ENCODE measurements at regions not wholly inside any gene's neighbourhood (a gene's known extent, or its start where the extent isn't known, plus 50 kb on each side); places are given as distances from the start of the nearest gene placed in this dataset.

DNA sequence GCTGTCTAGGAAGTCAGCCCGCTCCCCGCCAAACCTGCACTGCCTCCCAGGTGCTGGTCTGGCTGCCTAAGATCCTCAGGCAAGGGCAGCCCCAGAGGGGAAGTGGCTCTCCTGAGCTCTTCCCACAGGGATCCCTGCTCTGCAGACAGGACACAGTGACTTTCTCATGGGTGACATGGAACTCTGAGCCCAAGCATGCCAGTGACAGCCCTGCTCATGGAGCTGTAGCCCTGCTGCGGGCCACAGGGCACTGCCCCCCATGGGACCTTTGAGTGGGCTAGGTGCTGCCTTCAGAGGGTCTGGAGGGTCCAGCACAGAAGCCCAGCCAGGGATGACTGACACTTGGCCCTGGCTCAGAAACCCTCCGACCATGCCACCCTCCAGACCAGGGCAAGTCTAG lies 109.1 kb downstream of the TUBA3C start:
- H3K9me3 Mint-ChIP-seq, result peaks cover 15% of the 10 kb centered on the region
- H3K27ac Mint-ChIP-seq, result no peak overlapping the region
- DNase-seq, result no peak
- no peaks in the 10 kb centered on the region for H3K4me1 Mint-ChIP-seq
- no peaks in the 10 kb centered on the region for H3K36me3 Mint-ChIP-seq
- CTCF ChIA-PET, result no interaction called here
- no peaks in the 10 kb centered on the region for H3K27me3 Mint-ChIP-seq
- H3K4me3 Mint-ChIP-seq, result no peak overlapping the region

DNA sequence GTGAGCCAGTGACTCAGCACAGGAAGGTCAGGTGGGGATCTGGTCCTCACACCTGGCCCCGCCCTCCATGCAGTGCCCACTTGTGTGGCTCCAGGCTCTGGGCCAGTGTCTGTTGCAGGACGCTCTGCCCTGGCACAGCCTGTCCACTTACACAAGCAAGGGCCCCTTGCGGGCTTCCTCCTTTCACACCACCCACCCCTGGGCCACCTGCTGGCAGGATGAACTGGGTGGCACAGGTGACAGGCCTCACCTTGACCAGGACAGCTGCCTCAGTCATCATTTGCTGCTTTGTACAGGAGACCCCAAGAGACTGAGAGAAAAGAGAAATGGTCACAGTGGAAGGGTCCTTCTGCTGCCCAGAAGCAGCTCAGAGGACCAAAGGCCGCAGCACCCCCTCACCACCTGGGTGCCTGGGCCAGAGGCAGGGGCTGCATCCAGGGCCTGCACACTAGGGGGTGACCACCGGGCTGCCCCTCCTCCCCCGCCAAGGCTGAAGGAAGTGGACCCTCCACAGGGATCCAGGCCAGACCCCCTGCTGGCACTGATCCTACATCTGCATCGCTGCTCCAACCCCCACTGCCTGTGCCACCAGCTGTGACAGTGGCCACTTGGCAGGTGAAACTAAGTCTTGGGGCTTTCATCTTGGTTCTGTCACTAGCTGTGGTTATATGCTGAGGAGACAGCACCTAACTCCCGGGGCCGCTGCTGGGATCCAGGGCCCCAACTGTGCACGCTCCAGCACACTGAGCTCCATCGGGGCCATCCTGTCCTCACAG lies 110.3 kb downstream of the TUBA3C start:
- H3K36me3 Mint-ChIP-seq, result no peaks in the 10 kb centered on the region
- no peak overlapping the region for H3K27ac Mint-ChIP-seq
- H3K4me1 Mint-ChIP-seq, result no peaks in the 10 kb centered on the region
- H3K9me3 Mint-ChIP-seq, result peaks cover 12% of the 10 kb centered on the region
- no peaks in the 10 kb centered on the region for H3K27me3 Mint-ChIP-seq
- CTCF ChIA-PET, result no interaction called here
- DNase-seq, result no peak
- no peak overlapping the region for H3K4me3 Mint-ChIP-seq

- Mint-ChIP-seq H3K4me1 (no peaks in the 10 kb centered on the region), H3K27me3 (no peaks in the 10 kb centered on the region), H3K4me3 (no peak overlapping the region), H3K27ac (no peak overlapping the region), H3K9me3 (peaks cover 12% of the 10 kb centered on the region), H3K36me3 (no peaks in the 10 kb centered on the region)
- CTCF ChIA-PET, result no interaction called here
- DNase-seq, result no peak
These were observed 111.3 kb downstream of the TUBA3C start for GRCh38 chr13:19070398-19070735.

DNA sequence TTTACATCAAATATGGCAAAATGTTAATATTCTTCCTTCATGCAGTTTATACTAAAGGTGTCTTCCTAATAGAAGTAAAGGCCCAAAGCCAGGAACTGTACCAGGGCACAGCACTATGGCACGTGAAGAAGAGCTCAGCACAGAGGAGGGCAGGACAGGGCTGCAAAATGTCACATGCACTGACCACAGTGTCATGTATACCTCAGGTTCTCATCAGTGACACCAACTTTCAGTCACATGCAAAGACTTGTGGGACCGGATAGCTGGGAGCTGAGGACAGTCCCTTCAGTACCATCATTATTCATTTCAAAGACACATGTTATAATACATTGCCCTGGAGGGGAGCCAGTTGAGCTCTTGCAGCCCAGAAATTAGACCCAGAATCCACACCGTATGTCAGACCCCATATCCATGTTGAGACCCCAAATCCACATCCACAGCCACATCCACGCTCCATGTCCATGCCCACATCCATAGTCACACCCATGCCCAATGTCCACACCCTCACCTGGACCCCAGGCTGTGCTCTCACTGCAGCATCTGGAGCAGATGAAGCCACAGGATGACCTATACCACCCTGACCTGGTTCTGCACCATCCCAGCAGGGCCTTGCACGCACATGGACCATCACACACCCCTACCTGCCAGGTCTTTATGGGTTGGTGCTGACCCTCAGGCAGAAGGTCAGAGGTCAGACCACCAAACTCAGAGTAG lies 111.8 kb downstream of the TUBA3C start:
- no peak overlapping the region for H3K4me3 Mint-ChIP-seq
- peaks cover 12% of the 10 kb centered on the region for H3K9me3 Mint-ChIP-seq
- H3K27me3 Mint-ChIP-seq, result no peaks in the 10 kb centered on the region
- DNase-seq, result no peak
- H3K36me3 Mint-ChIP-seq, result no peaks in the 10 kb centered on the region
- H3K4me1 Mint-ChIP-seq, result no peaks in the 10 kb centered on the region
- CTCF ChIA-PET, result no interaction called here
- H3K27ac Mint-ChIP-seq, result no peak overlapping the region

- peaks cover 16% of the 10 kb centered on the region for H3K9me3 Mint-ChIP-seq
- H3K4me1 Mint-ChIP-seq, result no peaks in the 10 kb centered on the region
- H3K27me3 Mint-ChIP-seq, result no peaks in the 10 kb centered on the region
- H3K27ac Mint-ChIP-seq, result no peak overlapping the region
- no peaks in the 10 kb centered on the region for H3K36me3 Mint-ChIP-seq
- no peak overlapping the region for H3K4me3 Mint-ChIP-seq
- CTCF ChIA-PET, result no interaction called here
- DNase-seq, result no peak
These were observed 112.9 kb downstream of the TUBA3C start for GRCh38 chr13:19068691-19069090.

DNA sequence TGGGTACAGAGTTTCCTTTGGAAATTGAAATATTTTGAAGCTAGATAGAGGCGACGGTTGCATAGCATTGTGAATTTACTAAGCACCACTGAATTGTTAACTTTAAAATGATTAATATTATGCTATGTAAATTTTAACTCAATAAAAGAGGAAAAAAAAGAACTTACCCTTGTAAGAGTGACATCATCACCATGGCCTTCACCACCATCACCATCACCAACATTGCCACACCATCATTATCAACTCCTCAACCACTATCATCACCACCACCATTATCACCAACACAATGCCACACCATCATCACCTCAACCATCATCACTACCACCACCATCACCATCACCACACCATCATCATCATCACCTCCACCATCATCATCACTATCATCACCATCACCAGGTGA lies 113.9 kb downstream of the TUBA3C start:
- Mint-ChIP-seq H3K27ac (no peak overlapping the region), H3K36me3 (no peaks in the 10 kb centered on the region), H3K9me3 (peaks cover 12% of the 10 kb centered on the region), H3K4me3 (no peak overlapping the region), H3K4me1 (no peaks in the 10 kb centered on the region), H3K27me3 (no peaks in the 10 kb centered on the region)
- no peak for DNase-seq
- CTCF ChIA-PET, result no interaction called here

- no peak for DNase-seq
- Mint-ChIP-seq H3K27ac (no peak overlapping the region), H3K4me1 (no peaks in the 10 kb centered on the region), H3K36me3 (no peaks in the 10 kb centered on the region), H3K27me3 (no peaks in the 10 kb centered on the region), H3K4me3 (no peak overlapping the region), H3K9me3 (peaks cover 17% of the 10 kb centered on the region)
- CTCF ChIA-PET, result no interaction called here
These were observed 118.8 kb downstream of the TUBA3C start for GRCh38 chr13:19062801-19063200.

DNA sequence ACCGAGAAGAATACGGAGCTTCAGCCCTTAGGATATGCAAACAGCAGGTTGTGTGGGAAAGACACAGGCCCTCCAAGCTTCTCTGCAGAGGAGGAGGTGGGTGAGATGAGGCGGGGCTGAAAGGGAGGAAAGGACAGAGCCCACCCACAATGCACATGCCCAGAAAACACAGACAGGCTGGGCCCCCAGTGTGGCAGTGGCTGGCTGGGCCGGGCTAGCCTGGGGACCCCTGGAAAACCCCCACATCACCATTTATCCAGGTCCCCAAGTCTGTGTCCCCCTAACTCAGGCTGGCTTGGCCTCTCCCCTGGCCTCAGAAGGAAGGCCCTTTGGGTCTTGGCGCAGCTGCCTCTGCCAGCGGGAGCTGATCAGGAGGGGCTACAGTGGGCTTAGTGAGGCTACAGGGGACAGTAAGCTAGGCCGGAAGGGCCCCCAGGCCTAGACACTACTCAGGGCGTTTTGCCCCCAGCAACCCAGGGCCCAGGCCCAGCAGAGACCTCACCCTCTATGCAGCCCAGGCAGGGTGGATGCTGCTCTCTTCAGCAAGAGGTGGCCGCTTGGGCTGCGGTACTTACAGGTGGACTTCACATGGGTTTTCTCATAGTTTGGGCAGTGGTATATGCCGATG lies 119.5 kb downstream of the TUBA3C start:
- no peak for DNase-seq
- no peak overlapping the region for H3K27ac Mint-ChIP-seq

GRCh38 chr13:19061278-19061677 lies 120.3 kb downstream of the TUBA3C start:
- Mint-ChIP-seq H3K9me3 (peaks cover 16% of the 10 kb centered on the region), H3K36me3 (no peaks in the 10 kb centered on the region), H3K4me3 (no peak overlapping the region), H3K27me3 (no peaks in the 10 kb centered on the region), H3K4me1 (no peaks in the 10 kb centered on the region), H3K27ac (no peak overlapping the region)
- no peak for DNase-seq
- CTCF ChIA-PET, result no interaction called here

More for the DNA sequence above, 119.5 kb downstream of the TUBA3C start:
- CTCF ChIA-PET, result no interaction called here
- H3K4me1 Mint-ChIP-seq, result no peaks in the 10 kb centered on the region
- H3K9me3 Mint-ChIP-seq, result peaks cover 17% of the 10 kb centered on the region
- H3K36me3 Mint-ChIP-seq, result no peaks in the 10 kb centered on the region
- no peaks in the 10 kb centered on the region for H3K27me3 Mint-ChIP-seq
- H3K4me3 Mint-ChIP-seq, result no peak overlapping the region

GRCh38 chr13:19060311-19061002 lies 121.2 kb downstream of the TUBA3C start:
- H3K4me1 Mint-ChIP-seq, result no peaks in the 10 kb centered on the region
- no peak for DNase-seq
- H3K9me3 Mint-ChIP-seq, result peaks cover 15% of the 10 kb centered on the region
- CTCF ChIA-PET, result no interaction called here
- no peaks in the 10 kb centered on the region for H3K27me3 Mint-ChIP-seq
- no peak overlapping the region for H3K27ac Mint-ChIP-seq
- H3K36me3 Mint-ChIP-seq, result no peaks in the 10 kb centered on the region
- no peak overlapping the region for H3K4me3 Mint-ChIP-seq

GRCh38 chr13:19059016-19059780 lies 122.4 kb downstream of the TUBA3C start:
- Mint-ChIP-seq H3K4me1 (no peaks in the 10 kb centered on the region), H3K9me3 (peaks cover 11% of the 10 kb centered on the region), H3K27ac (no peak overlapping the region), H3K27me3 (no peaks in the 10 kb centered on the region), H3K4me3 (no peak overlapping the region), H3K36me3 (no peaks in the 10 kb centered on the region)
- CTCF ChIA-PET, result interaction anchor here (1.3 kb wide), 1 partner anchor 19 kb away, joined by 3 read pairs; no protein-coding TSS in a partner anchor
- no peak for DNase-seq

DNA sequence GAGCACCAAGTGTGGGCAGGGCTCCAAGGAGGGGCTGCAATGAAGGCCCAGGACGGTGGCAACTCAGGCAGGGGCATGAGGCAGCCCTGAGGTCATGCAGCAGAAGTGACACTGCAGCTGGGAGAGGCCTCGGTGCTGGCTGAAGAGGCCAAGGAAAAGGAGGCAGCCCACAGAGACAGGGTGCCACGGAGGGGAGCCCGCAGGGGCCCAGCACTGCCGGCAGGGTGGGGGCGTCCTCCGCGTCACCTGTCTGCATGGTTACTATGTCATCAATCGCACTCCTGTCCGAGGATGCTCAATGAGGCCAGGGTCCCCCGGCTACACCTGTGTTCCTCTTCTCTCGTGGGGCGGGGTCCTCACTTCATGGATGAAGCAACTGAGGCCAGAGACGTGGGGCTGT lies 123.1 kb downstream of the TUBA3C start:
- H3K9me3 Mint-ChIP-seq, result peaks cover 7% of the 10 kb centered on the region
- CTCF ChIA-PET, result interaction anchor here (1.3 kb wide), 1 partner anchor 18 kb away, joined by 3 read pairs; no protein-coding TSS in a partner anchor
- DNase-seq, result no peak
- no peak overlapping the region for H3K27ac Mint-ChIP-seq
- no peaks in the 10 kb centered on the region for H3K27me3 Mint-ChIP-seq
- no peak overlapping the region for H3K4me3 Mint-ChIP-seq
- H3K36me3 Mint-ChIP-seq, result no peaks in the 10 kb centered on the region
- no peaks in the 10 kb centered on the region for H3K4me1 Mint-ChIP-seq

DNA sequence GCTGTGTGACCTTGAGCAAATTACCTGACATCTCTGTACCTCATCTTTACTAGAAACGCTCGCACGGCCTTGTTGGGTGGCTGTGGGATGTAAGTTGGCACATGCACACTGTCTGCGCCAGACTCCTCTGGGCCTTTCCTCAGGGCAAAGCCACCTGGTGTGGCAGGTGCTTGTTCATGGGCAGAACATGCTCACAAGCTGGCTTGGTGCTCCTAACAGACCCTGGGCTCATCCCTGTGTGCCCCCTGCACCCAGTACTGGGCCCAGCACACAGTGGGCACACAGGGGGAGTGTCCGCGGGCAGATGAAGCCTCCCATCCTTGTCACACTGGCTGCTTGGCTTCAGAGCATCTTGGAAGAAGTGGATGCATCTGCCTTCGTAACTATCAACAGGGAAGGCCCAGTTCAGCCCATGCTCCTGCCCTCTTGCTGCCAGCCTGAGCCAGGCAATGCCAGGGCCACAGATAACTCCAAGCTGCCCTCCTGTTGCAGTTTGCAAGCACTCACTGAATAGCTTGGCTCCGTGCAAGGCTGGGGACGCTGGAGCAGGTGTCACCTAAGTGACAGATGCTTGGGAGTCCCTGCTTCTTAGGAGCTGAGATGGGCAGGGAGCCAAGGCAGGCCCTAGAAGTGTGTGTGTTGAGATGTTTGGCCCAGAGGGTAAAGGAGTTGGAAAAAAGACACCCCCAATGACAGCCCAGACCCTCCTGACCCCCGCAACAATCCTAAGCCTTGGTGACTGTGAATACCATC lies 123.9 kb downstream of the TUBA3C start:
- H3K4me3 Mint-ChIP-seq, result no peak overlapping the region
- no peaks in the 10 kb centered on the region for H3K27me3 Mint-ChIP-seq
- H3K27ac Mint-ChIP-seq, result no peak overlapping the region
- CTCF ChIA-PET, result no interaction called here
- no peak for DNase-seq
- no peaks in the 10 kb centered on the region for H3K36me3 Mint-ChIP-seq
- H3K9me3 Mint-ChIP-seq, result peaks cover 7% of the 10 kb centered on the region
- H3K4me1 Mint-ChIP-seq, result no peaks in the 10 kb centered on the region

All from activated naive CD4-positive, alpha-beta T cell treated with anti-CD3 and anti-CD28 coated beads, Interleukin-2, amount 10 ng/mL, durations not matched to agents 7 days and 5 days (primary cell).